GM12878 (cell line): ENCODE measurements at regions not wholly inside any gene's neighbourhood (a gene's known extent, or its start where the extent isn't known, plus 50 kb on each side); places are given as distances from the start of the nearest gene placed in this dataset.

ENCODE experiments used
- ATAC-seq: fragments of 200-7000 bp; cut with Tn5 transposase; 3 replicates; pipeline ENCODE4 v1.9.1; 2020; ENCODE audit warnings: mild to moderate bottlenecking, moderate library complexity
- BruUV-seq: library from RNA; stranded (reverse); fragments of 400-500 nt; replicated peaks from 2 replicates; lab custom pipeline; 2021; lab: Mats Ljungman, UMichigan
- CTCF ChIA-PET: fragments of 300-600 bp; sonication (Branson Sonifier 250); formaldehyde crosslinking; extraction: SDS; loops from one replicate; lab custom pipeline; 2021; ENCODE audit warnings: inconsistent platforms; lab: Yijun Ruan, JAX
- POLR2A ChIA-PET: fragments of 350-600 bp; formaldehyde crosslinking; extraction: SDS; loops from one replicate; lab custom pipeline; 2021; ENCODE audit warnings: inconsistent platforms; lab: Charles Lee
- RAD21 ChIA-PET: fragments of 300-600 bp; sonication (Branson Sonifier 250); formaldehyde crosslinking; loops from one replicate; lab custom pipeline; 2023; ENCODE audit warnings: antibody characterized with exemption; ENCODE audit not compliant: unreplicated experiment; lab: Charles Lee
- SMC1A ChIA-PET: fragments of 300-600 bp; sonication (Branson Sonifier 250); formaldehyde crosslinking; loops from one replicate; lab custom pipeline; 2023; ENCODE audit not compliant: unreplicated experiment, uncharacterized antibody; lab: Charles Lee
- DNase-seq: peaks from one replicate; pipeline ENCODE4 v3.0.0-alpha.2; 2011; ENCODE audit warnings: low read depth, low spot score
- FAIRE-seq: peaks from 3 replicates; lab custom pipeline; 2011; peaks lifted over from hg19 to GRCh38; lab: Jason Lieb, UNC
- H2AFZ ChIP-seq: 2 replicates; pipeline ENCODE4 v1.6.0; 2011; ENCODE audit warnings: low read depth, low read length, control low read depth; ENCODE audit not compliant: control insufficient read depth
- H3K27ac ChIP-seq: 2 replicates; pipeline ENCODE4 v1.5.1; 2011; ENCODE audit warnings: control low read depth; ENCODE audit not compliant: control insufficient read depth, insufficient read depth
- H3K27me3 ChIP-seq, 2 experiments: replicated peaks in 1 of 2; 2 replicates each; pipeline versions ENCODE4 v1.6.0 to v1.6.1; 2011; ENCODE audit warnings: low read length in 1 of 2; ENCODE audit not compliant: control insufficient read depth in 2 of 2, insufficient read depth in 2 of 2
- H3K36me3 ChIP-seq, 2 experiments: 2 replicates each; pipeline ENCODE4 v1.5.1; 2011; ENCODE audit warnings: low read length in 1 of 2; ENCODE audit not compliant: control insufficient read depth in 2 of 2, insufficient read depth in 2 of 2
- H3K4me1 ChIP-seq: 2 replicates; pipeline ENCODE4 v1.6.1; 2011; ENCODE audit warnings: mild to moderate bottlenecking, low read length, moderate library complexity, mixed read lengths; ENCODE audit not compliant: control insufficient read depth, insufficient read depth
- H3K4me2 ChIP-seq: 2 replicates; pipeline ENCODE4 v1.6.0; 2011; ENCODE audit warnings: control low read depth; ENCODE audit not compliant: control insufficient read depth, insufficient read depth
- H3K4me3 ChIP-seq: fragments of 200-600 bp; sonication (generic); 2 replicates; pipeline ENCODE4 v1.5.1; 2016
- H3K79me2 ChIP-seq: 2 replicates; pipeline ENCODE4 v1.6.0; 2011; ENCODE audit warnings: low read length; ENCODE audit not compliant: control insufficient read depth, insufficient read depth
- H3K9ac ChIP-seq: 2 replicates; pipeline ENCODE4 v1.8.0; 2011; ENCODE audit warnings: low read length, control low read depth, mixed read lengths; ENCODE audit not compliant: control insufficient read depth, insufficient read depth
- H3K9me3 ChIP-seq: replicated peaks from 3 replicates; pipeline ENCODE4 v1.5.1; 2011; ENCODE audit warnings: mild to moderate bottlenecking, low read length; ENCODE audit not compliant: control insufficient read depth, insufficient read depth
- H4K20me1 ChIP-seq: 2 replicates; pipeline ENCODE4 v1.6.0; 2011; ENCODE audit not compliant: control insufficient read depth, insufficient read depth
- ATF2 ChIP-seq: IDR thresholded peaks from 2 replicates; pipeline ENCODE4 v1.6.1; 2012; ENCODE audit warnings: low read length, inconsistent platforms
- BMI1 ChIP-seq: fragments of 450-650 bp; IDR thresholded peaks from 2 replicates; pipeline ENCODE4 v1.6.1; 2016; ENCODE audit warnings: mild to moderate bottlenecking, moderate library complexity, borderline replicate concordance
- ELK1 ChIP-seq: IDR thresholded peaks from 2 replicates; pipeline ENCODE4 v1.6.1; 2012; ENCODE audit warnings: low read depth, low read length, improper control_type of control experiment
- LARP7 ChIP-seq: fragments of 450-650 bp; IDR thresholded peaks from 2 replicates; pipeline ENCODE4 v1.6.1; 2017; ENCODE audit warnings: mild to moderate bottlenecking
- NKRF ChIP-seq: fragments of 450-650 bp; conservative IDR thresholded peaks from 2 replicates; pipeline ENCODE4 v1.6.1; 2017; ENCODE audit warnings: mild to moderate bottlenecking, moderate library complexity
- PAX8 ChIP-seq: fragments of 450-650 bp; IDR thresholded peaks from 2 replicates; pipeline ENCODE4 v1.6.1; 2017; ENCODE audit warnings: mild to moderate bottlenecking, moderate library complexity
- PML ChIP-seq: IDR thresholded peaks from 2 replicates; pipeline ENCODE4 v1.6.1; 2012; ENCODE audit warnings: low read length, inconsistent platforms
- SP1 ChIP-seq: IDR thresholded peaks from one replicate; pipeline ENCODE4 v1.6.1; 2011; ENCODE audit warnings: low read depth, low read length
- SRF ChIP-seq, 2 experiments: IDR thresholded peaks; 2 replicates each; pipeline ENCODE4 v1.6.1; 2011; ENCODE audit warnings: low read depth in 2 of 2, low read length in 2 of 2, mild to moderate bottlenecking in 1 of 2, moderate library complexity in 1 of 2
- WGBS: methylation state at CpG from one replicate; pipeline ENCODE4 v1.1.6; 2016; ENCODE audit warnings: low lambda C conversion rate; ENCODE audit not compliant: insufficient replicate concordance, insufficient coverage; ENCODE audit errors: missing lambda C conversion rate; 5-methylcytosine and 5-hydroxymethylcytosine counted together
- in situ Hi-C: fragments of 300-500 bp; cut with MboI; formaldehyde crosslinking; loops from 9 replicates; pipeline ENCODE4 v1.14.3; 2018; ENCODE audit warnings: mixed read lengths
- intact Hi-C: fragments of 100-400 bp; cut with micrococcal nuclease; formaldehyde crosslinking; loops from one replicate; pipeline ENCODE4 v1.14.2; 2022; ENCODE audit not compliant: unreplicated experiment
- TF ChIP-seq, protein P1 (sequence below): fragments of 450-650 bp; IDR thresholded peaks from 2 replicates; pipeline ENCODE4 v1.6.1; 2016; ENCODE audit warnings: mild to moderate bottlenecking, moderate library complexity, borderline replicate concordance
- TF ChIP-seq, protein P2 (sequence below): fragments of 450-650 bp; IDR thresholded peaks from 2 replicates; pipeline ENCODE4 v1.6.1; 2018; ENCODE audit warnings: borderline replicate concordance, mild to moderate bottlenecking; ENCODE audit not compliant: partially characterized antibody

- TF ChIP-seq ATF2 (peak; percentile 72; the same call in 1 of the 2 replicates), BMI1 (no peak)
Measured at GRCh38 chr10:4033341-4033896, 248.4 kb upstream of the KLF6 start (continued).

DNA sequence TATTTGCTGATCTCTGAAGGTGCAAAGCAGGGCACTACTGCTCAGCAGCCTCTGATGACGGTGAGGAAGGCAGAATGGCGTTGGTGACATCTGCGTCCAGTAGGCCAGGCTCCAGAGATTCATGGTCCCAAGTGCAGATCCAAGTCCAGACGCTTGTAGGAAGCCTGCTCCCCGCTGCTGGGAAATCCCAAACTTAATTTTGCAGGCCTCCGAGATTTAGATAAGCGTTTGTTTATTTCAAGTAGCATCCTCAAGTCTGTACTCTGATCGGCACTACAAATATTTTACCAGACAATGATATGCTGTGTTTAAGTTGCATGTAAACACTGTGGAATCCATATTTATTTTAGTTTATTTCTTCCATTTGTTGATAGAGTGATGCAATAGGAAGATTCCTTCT, 244.9 kb upstream of the KLF6 start:
- intact Hi-C loops, result loop anchor here (10.0 kb wide), 1 partner anchor 245 kb away; the partner anchor contains the start of gene KLF6
- TF ChIP-seq NKRF (no peak), LARP7 (no peak), SP1 (no peak), PML (no peak), PAX8 (no peak), SRF (IDR thresholded peaks at IDR 0.05; ENCODE audit: low read depth in 2 of 2, low read length in 2 of 2) (no peak), ELK1 (no peak)
- TF ChIP-seq, protein P1, sequence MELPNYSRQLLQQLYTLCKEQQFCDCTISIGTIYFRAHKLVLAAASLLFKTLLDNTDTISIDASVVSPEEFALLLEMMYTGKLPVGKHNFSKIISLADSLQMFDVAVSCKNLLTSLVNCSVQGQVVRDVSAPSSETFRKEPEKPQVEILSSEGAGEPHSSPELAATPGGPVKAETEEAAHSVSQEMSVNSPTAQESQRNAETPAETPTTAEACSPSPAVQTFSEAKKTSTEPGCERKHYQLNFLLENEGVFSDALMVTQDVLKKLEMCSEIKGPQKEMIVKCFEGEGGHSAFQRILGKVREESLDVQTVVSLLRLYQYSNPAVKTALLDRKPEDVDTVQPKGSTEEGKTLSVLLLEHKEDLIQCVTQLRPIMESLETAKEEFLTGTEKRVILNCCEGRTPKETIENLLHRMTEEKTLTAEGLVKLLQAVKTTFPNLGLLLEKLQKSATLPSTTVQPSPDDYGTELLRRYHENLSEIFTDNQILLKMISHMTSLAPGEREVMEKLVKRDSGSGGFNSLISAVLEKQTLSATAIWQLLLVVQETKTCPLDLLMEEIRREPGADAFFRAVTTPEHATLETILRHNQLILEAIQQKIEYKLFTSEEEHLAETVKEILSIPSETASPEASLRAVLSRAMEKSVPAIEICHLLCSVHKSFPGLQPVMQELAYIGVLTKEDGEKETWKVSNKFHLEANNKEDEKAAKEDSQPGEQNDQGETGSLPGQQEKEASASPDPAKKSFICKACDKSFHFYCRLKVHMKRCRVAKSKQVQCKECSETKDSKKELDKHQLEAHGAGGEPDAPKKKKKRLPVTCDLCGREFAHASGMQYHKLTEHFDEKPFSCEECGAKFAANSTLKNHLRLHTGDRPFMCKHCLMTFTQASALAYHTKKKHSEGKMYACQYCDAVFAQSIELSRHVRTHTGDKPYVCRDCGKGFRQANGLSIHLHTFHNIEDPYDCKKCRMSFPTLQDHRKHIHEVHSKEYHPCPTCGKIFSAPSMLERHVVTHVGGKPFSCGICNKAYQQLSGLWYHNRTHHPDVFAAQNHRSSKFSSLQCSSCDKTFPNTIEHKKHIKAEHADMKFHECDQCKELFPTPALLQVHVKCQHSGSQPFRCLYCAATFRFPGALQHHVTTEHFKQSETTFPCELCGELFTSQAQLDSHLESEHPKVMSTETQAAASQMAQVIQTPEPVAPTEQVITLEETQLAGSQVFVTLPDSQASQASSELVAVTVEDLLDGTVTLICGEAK, result no peak
- TF ChIP-seq, protein P2, sequence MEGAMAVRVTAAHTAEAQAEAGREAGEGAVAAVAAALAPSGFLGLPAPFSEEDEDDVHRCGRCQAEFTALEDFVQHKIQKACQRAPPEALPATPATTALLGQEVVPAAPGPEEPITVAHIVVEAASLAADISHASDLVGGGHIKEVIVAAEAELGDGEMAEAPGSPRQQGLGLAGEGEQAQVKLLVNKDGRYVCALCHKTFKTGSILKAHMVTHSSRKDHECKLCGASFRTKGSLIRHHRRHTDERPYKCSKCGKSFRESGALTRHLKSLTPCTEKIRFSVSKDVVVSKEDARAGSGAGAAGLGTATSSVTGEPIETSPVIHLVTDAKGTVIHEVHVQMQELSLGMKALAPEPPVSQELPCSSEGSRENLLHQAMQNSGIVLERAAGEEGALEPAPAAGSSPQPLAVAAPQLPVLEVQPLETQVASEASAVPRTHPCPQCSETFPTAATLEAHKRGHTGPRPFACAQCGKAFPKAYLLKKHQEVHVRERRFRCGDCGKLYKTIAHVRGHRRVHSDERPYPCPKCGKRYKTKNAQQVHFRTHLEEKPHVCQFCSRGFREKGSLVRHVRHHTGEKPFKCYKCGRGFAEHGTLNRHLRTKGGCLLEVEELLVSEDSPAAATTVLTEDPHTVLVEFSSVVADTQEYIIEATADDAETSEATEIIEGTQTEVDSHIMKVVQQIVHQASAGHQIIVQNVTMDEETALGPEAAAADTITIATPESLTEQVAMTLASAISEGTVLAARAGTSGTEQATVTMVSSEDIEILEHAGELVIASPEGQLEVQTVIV, result no peak

More for the DNA sequence above, 244.9 kb upstream of the KLF6 start:
- Histone ChIP-seq H3K27me3 (0 out of 4 replicates have a peak, but pooled peaks cover 0 to 3% of the 10 kb centered on the region in 2 experiments), H3K4me1 (peaks cover 20% of the 10 kb centered on the region), H3K9me3 (no peaks in the 10 kb centered on the region), H2AFZ (no peak overlapping the region), H3K27ac (no peak overlapping the region), H3K9ac (no peak overlapping the region), H3K4me2 (no peak overlapping the region), H4K20me1 (no peaks in the 10 kb centered on the region), H3K79me2 (no peaks in the 10 kb centered on the region), H3K4me3 (no peak overlapping the region), H3K36me3 (no peaks in the 10 kb centered on the region)
- FAIRE-seq (no peak), DNase-seq (no peak), ATAC-seq (no peak)
- ChIA-PET POLR2A (no interaction called here), CTCF (no interaction called here), RAD21 (no interaction called here), SMC1A (interaction anchor here (0.9 kb wide), 1 partner anchor 48 kb away, joined by 3 read pairs; no protein-coding TSS in a partner anchor)
- BruUV-seq, result no TSS peak
- WGBS, result 81% methylated on average over 8 of the region's 8 CpGs
- in situ Hi-C loops, result loop anchor here (5.0 kb wide), 1 partner anchor 248 kb away; no protein-coding TSS in a partner anchor
